Vagina (tissue), 2 donors: ENCODE measurements at regions not wholly inside any gene's neighbourhood (a gene's known extent, or its start where the extent isn't known, plus 50 kb on each side); places are given as distances from the start of the nearest gene placed in this dataset.

Experiments
- DNase-seq, 2 donors: peaks; one replicate each; pipeline ENCODE4 v3.0.0-alpha.2; 2017; ENCODE audit errors: extremely low spot score in 2 of 2
- H3K27ac ChIP-seq: fragments of 200-600 bp; sonication (generic); one replicate; pipeline ENCODE4 v1.5.1; 2019
- H3K27me3 ChIP-seq: fragments of 200-600 bp; sonication (generic); one replicate; pipeline ENCODE4 v1.5.1; 2019
- H3K36me3 ChIP-seq, 2 donors: fragments of 200-600 bp; sonication (generic); one replicate each; pipeline ENCODE4 v1.5.1; 2017 to 2019
- H3K4me1 ChIP-seq: fragments of 200-600 bp; sonication (generic); one replicate; pipeline ENCODE4 v1.5.1; 2019
- H3K4me3 ChIP-seq, 2 donors: fragments of 200-600 bp; sonication (generic); 1 replicate in 1 of 2; 2 replicates in 1 of 2; pipeline ENCODE4 v1.5.1; 2016 to 2019
- H3K9me3 ChIP-seq: fragments of 200-600 bp; sonication (generic); one replicate; pipeline ENCODE4 v1.5.1; 2019
- POLR2A ChIP-seq, 2 donors: fragments of 450-650 bp; IDR thresholded peaks; one replicate each; pipeline ENCODE4 v1.6.1; 2017; ENCODE audit warnings: antibody characterized with exemption in 2 of 2, mild to moderate bottlenecking in 2 of 2, moderate library complexity in 2 of 2
- POLR2AphosphoS5 ChIP-seq, 2 donors: sonication (generic); formaldehyde crosslinking; IDR thresholded peaks; one replicate each; pipeline ENCODE4 v1.9.0; 2017; ENCODE audit warnings: antibody characterized with exemption in 2 of 2, mild to moderate bottlenecking in 2 of 2, low read depth in 1 of 2; ENCODE audit not compliant: insufficient read depth in 1 of 2
- intact Hi-C: fragments of 100-400 bp; cut with DNase I; formaldehyde crosslinking; loops from one replicate; pipeline ENCODE4 v1.15.1; 2023
- TF ChIP-seq, protein P1 (sequence below), 3 experiments: fragments of 450-650 bp in 2 of 3; fragments of 200-600 bp in 1 of 3; sonication (generic) in 1 of 3; IDR thresholded peaks; one replicate each; pipeline ENCODE4 v1.5.1; 2017 to 2019; ENCODE audit warnings: antibody characterized with exemption in 3 of 3, mild to moderate bottlenecking in 2 of 3, moderate library complexity in 2 of 3

DNA sequence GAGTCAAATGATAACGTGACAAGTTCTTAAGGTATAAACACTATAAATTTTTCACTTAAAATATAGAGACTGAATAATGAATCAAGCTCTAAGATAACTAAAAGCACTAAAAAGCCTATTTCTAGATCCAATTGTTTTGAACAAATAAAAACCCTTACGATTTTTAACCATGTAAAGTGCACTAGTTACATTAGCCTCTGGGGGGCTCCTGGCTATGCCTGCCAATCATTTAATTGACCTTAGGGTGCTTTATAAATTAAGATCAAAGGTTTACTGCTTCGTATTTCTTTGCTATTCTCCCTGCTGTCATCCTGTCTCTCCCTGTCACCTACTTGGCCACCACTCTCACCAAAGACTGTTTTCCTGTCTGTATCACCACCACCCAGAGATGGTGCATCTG is 133.4 kb downstream of the ESM1 start:
- no peak overlapping the region for H3K4me3 ChIP-seq
- no peak for DNase-seq
- no peaks in the 10 kb centered on the region for H3K36me3 ChIP-seq
- intact Hi-C loops: no loop called here
- TF ChIP-seq, protein P1, sequence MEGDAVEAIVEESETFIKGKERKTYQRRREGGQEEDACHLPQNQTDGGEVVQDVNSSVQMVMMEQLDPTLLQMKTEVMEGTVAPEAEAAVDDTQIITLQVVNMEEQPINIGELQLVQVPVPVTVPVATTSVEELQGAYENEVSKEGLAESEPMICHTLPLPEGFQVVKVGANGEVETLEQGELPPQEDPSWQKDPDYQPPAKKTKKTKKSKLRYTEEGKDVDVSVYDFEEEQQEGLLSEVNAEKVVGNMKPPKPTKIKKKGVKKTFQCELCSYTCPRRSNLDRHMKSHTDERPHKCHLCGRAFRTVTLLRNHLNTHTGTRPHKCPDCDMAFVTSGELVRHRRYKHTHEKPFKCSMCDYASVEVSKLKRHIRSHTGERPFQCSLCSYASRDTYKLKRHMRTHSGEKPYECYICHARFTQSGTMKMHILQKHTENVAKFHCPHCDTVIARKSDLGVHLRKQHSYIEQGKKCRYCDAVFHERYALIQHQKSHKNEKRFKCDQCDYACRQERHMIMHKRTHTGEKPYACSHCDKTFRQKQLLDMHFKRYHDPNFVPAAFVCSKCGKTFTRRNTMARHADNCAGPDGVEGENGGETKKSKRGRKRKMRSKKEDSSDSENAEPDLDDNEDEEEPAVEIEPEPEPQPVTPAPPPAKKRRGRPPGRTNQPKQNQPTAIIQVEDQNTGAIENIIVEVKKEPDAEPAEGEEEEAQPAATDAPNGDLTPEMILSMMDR (IDR thresholded peaks at IDR 0.05): no peak
- TF ChIP-seq POLR2AphosphoS5 (IDR thresholded peaks at IDR 0.05; ENCODE audit: insufficient read depth in 1 of 2, low read depth in 1 of 2) (no peak), POLR2A (IDR thresholded peaks at IDR 0.05) (no peak)
- H3K4me1 ChIP-seq: no peaks in the 10 kb centered on the region
- H3K27ac ChIP-seq: no peak overlapping the region
- no peaks in the 10 kb centered on the region for H3K9me3 ChIP-seq
- no peaks in the 10 kb centered on the region for H3K27me3 ChIP-seq

DNA sequence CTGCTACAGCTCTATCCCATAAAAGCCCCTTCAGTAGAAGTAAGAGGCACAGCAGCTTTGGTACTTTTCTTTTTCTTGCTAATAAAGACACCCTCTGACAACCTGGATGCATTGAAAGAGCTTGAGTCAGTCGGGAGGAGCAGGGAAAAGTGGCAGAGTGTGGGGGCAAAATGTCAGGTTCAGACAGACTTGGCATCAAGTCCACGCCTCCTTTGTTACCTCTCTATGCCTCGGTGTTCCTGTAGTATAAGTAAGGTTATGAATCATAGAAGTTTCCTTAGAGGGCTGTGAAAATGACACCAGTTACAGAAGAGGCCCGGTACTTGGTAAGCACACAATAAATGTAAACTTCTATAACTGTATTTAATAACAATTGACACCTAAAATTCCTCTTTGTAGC is 133.9 kb downstream of the ESM1 start:
- no peak overlapping the region for H3K4me3 ChIP-seq
- intact Hi-C loops: no loop called here
- H3K9me3 ChIP-seq: no peaks in the 10 kb centered on the region
- H3K27me3 ChIP-seq: no peaks in the 10 kb centered on the region
- DNase-seq: no peak
- H3K36me3 ChIP-seq: no peaks in the 10 kb centered on the region
- no peaks in the 10 kb centered on the region for H3K4me1 ChIP-seq
- TF ChIP-seq, protein P1 (IDR thresholded peaks at IDR 0.05): no peak
- no peak for TF ChIP-seq POLR2AphosphoS5 (IDR thresholded peaks at IDR 0.05; ENCODE audit: insufficient read depth in 1 of 2, low read depth in 1 of 2)
- no peak for TF ChIP-seq POLR2A (IDR thresholded peaks at IDR 0.05)
- H3K27ac ChIP-seq: no peak overlapping the region

DNA sequence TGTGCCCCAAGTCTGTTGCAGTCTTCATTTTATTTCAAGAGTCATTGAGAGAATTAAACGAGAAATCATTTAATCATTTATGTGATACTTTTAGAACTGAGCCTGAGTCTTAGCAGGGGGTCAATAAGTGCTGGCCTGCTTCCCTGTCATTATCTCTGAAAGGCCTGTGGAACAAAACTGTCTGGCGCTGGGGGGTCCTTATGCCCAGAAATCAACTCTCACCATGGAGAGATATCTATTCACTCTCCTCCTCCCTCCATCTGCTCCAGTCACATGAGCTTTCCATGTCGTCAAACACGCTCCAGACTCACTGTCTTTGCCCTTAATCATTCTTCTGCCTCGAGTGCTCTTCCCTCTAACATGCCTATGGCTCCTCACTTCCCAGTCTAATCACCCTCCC is 136.8 kb downstream of the ESM1 start:
- no peak for DNase-seq
- Histone ChIP-seq H3K4me3 (no peak overlapping the region), H3K27ac (no peak overlapping the region), H3K9me3 (no peaks in the 10 kb centered on the region), H3K27me3 (no peaks in the 10 kb centered on the region), H3K4me1 (no peaks in the 10 kb centered on the region), H3K36me3 (no peaks in the 10 kb centered on the region)
- TF ChIP-seq, protein P1 (IDR thresholded peaks at IDR 0.05): no peak
- TF ChIP-seq POLR2A (IDR thresholded peaks at IDR 0.05) (no peak), POLR2AphosphoS5 (IDR thresholded peaks at IDR 0.05; ENCODE audit: insufficient read depth in 1 of 2, low read depth in 1 of 2) (no peak)
- intact Hi-C loops: loop anchor here (10.0 kb wide), 1 partner anchor 204 kb away; no protein-coding TSS in a partner anchor

DNA sequence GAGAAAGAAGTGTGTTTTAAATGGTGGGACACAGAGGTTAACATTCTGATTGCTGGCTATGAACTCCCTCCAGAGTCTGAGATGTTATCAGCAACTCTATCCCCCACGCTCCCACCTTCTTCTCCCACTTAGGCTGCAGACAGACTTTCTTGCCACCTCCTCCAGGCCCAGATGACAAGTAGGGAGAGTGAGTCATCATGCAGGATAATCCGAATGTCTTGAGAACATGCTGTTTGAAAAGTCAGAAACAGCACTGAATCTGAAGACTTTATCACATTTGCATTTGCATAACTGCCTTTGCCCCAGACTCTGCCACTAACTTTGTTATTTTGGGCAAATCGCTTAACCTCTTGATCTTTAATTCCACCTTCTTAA is 139.8 kb downstream of the ESM1 start:
- H3K27me3 ChIP-seq: no peaks in the 10 kb centered on the region
- TF ChIP-seq, protein P1 (IDR thresholded peaks at IDR 0.05): no peak
- no peak for TF ChIP-seq POLR2AphosphoS5 (IDR thresholded peaks at IDR 0.05; ENCODE audit: insufficient read depth in 1 of 2, low read depth in 1 of 2)
- no peak for TF ChIP-seq POLR2A (IDR thresholded peaks at IDR 0.05)
- no peaks in the 10 kb centered on the region for H3K4me1 ChIP-seq
- H3K27ac ChIP-seq: no peak overlapping the region
- H3K36me3 ChIP-seq: no peaks in the 10 kb centered on the region
- DNase-seq: no peak
- no peaks in the 10 kb centered on the region for H3K9me3 ChIP-seq
- H3K4me3 ChIP-seq: no peak overlapping the region
- intact Hi-C loops: loop anchor here (2.0 to 10.0 kb wide), 2 partner anchors 201 to 325 kb away; no protein-coding TSS in a partner anchor

DNA sequence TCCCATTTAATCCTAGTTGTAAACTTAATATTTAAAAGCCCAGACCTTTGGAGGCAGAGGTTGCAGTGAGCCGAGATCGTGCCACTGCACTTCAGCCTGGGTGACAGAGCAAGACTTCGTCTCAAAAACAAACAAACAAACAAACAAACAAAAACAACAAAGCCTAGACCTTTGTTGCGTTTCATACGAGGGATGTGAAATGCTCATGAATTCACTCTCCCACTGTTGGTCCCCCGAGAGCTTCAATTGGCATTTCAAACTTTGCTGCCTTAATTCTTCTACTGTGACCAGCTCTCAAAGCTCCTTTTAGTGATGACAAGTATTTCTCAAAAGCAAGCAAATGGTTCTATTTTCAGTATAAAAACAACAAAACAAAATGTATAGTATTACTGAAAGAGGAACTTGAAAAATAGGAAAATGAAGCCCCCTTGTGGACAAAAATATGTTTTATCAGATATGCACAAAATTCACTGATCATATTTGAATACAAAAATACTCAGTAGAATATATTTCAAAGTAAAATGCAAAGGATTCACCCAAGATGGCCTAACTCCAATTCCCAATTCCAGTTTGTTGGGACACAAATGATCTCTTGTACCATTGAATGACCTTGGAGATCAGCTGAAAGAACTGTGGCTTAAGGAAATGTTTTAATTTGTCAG is 140.4 kb downstream of the ESM1 start:
- Histone ChIP-seq H3K27me3 (no peaks in the 10 kb centered on the region), H3K36me3 (no peaks in the 10 kb centered on the region), H3K27ac (peak overlapping the region; percentile 10), H3K4me1 (no peaks in the 10 kb centered on the region), H3K9me3 (no peaks in the 10 kb centered on the region), H3K4me3 (no peak overlapping the region)
- no peak for DNase-seq
- no peak for TF ChIP-seq POLR2AphosphoS5 (IDR thresholded peaks at IDR 0.05; ENCODE audit: insufficient read depth in 1 of 2, low read depth in 1 of 2)
- no peak for TF ChIP-seq POLR2A (IDR thresholded peaks at IDR 0.05)
- TF ChIP-seq, protein P1 (IDR thresholded peaks at IDR 0.05): peak; percentile 41 to 70 (median 49)
- intact Hi-C loops: loop anchor here (2.0 to 10.0 kb wide), 2 partner anchors 200 to 324 kb away; no protein-coding TSS in a partner anchor
